HepG2 (cell line): ENCODE measurements at regions not wholly inside any gene's neighbourhood (a gene's known extent, or its start where the extent isn't known, plus 50 kb on each side); places are given as distances from the start of the nearest gene placed in this dataset.

ENCODE experiments used
- ATAC-seq: fragments of 200-7000 bp; cut with Tn5 transposase; 3 replicates; pipeline ENCODE4 v1.9.1; 2020; ENCODE audit warnings: mild to moderate bottlenecking, moderate library complexity
- BruUV-seq: library from RNA; stranded (reverse); fragments of 400-500 nt; replicated peaks from 2 replicates; lab custom pipeline; 2021; lab: Mats Ljungman, UMichigan
- CTCF ChIA-PET: fragments of 300-600 bp; formaldehyde crosslinking; extraction: SDS; loops from one replicate; lab custom pipeline; 2021; ENCODE audit warnings: low total read pairs, inconsistent platforms, low intra/inter-chr PET ratio; lab: Yijun Ruan, JAX
- POLR2A ChIA-PET: fragments of 350-600 bp; sonication (Branson Sonifier 250); formaldehyde crosslinking; loops from one replicate; lab custom pipeline; 2020; ENCODE audit warnings: antibody characterized with exemption, inconsistent platforms; lab: Yijun Ruan, JAX
- DNase-seq: peaks from one replicate; pipeline ENCODE4 v3.0.0-alpha.2; 2015; ENCODE audit warnings: low spot score
- FAIRE-seq: peaks from 3 replicates; lab custom pipeline; 2011; peaks lifted over from hg19 to GRCh38; lab: Jason Lieb, UNC
- H2AFZ ChIP-seq: one replicate; pipeline ENCODE4 v1.6.1; 2011; ENCODE audit warnings: low read length, inconsistent platforms
- H3K27ac ChIP-seq: fragments of 300-600 bp; 3 replicates; pipeline ENCODE4 v1.8.0; 2011; ENCODE audit warnings: mixed run types, mild to moderate bottlenecking, mixed read lengths, low read length, inconsistent platforms; ENCODE audit not compliant: insufficient read depth; ENCODE audit errors: extremely low read length
- H3K27me3 ChIP-seq, 2 experiments: fragments of 200-600 bp in 1 of 2; 2 replicates in 1 of 2; 3 replicates in 1 of 2; pipeline versions ENCODE4 v1.6.0 to v1.8.0; 2011; ENCODE audit warnings: low read length in 2 of 2, mild to moderate bottlenecking in 2 of 2, moderate library complexity in 2 of 2, inconsistent platforms in 1 of 2; ENCODE audit not compliant: insufficient read depth in 2 of 2, control insufficient read depth in 1 of 2
- H3K36me3 ChIP-seq, 2 experiments: fragments of 200-600 bp in 1 of 2; replicated peaks in 1 of 2; 2 replicates in 1 of 2; 3 replicates in 1 of 2; pipeline versions ENCODE4 v1.5.1 to v1.8.0; 2011; ENCODE audit warnings: low read length in 2 of 2, inconsistent platforms in 1 of 2; ENCODE audit not compliant: insufficient read depth in 2 of 2, control insufficient read depth in 1 of 2
- H3K4me1 ChIP-seq: 2 replicates; pipeline ENCODE4 v1.5.1; 2012; ENCODE audit warnings: low read length, inconsistent platforms; ENCODE audit not compliant: insufficient read depth
- H3K4me2 ChIP-seq: 2 replicates; pipeline ENCODE4 v1.6.0; 2011; ENCODE audit warnings: low read depth, low read length, inconsistent platforms
- H3K4me3 ChIP-seq, 3 experiments: fragments of 200-600 bp in 1 of 3; sonication (generic), shearing (Covaris generic) in 1 of 3; replicated peaks in 1 of 3; 2 replicates each; pipeline ENCODE4 v1.5.1; 2011 to 2016; ENCODE audit warnings: low read length in 3 of 3, inconsistent platforms in 2 of 3, low read depth in 2 of 3, mild to moderate bottlenecking in 2 of 3, control low read depth in 1 of 3, mixed read lengths in 1 of 3; ENCODE audit not compliant: insufficient read depth in 1 of 3
- H3K79me2 ChIP-seq: one replicate; pipeline ENCODE4 v1.6.1; 2011; ENCODE audit warnings: low read length, inconsistent platforms; ENCODE audit not compliant: insufficient read depth
- H3K9ac ChIP-seq: 2 replicates; pipeline ENCODE4 v1.6.0; 2011; ENCODE audit warnings: mild to moderate bottlenecking, low read depth, low read length, inconsistent platforms; ENCODE audit not compliant: insufficient read depth
- H3K9me3 ChIP-seq: 2 replicates; pipeline ENCODE4 v1.5.1; 2012; ENCODE audit warnings: mild to moderate bottlenecking, low read length
- H4K20me1 ChIP-seq: 2 replicates; pipeline ENCODE4 v1.6.0; 2011; ENCODE audit warnings: inconsistent platforms, mild to moderate bottlenecking, low read length, moderate library complexity; ENCODE audit not compliant: insufficient read depth
- ARHGAP35 ChIP-seq: sonication (generic); formaldehyde crosslinking; IDR thresholded peaks from 2 replicates; pipeline ENCODE4 v1.9.0; 2022; ENCODE audit warnings: mild to moderate bottlenecking, inconsistent platforms, moderate library complexity, missing genetic modification reagents, borderline replicate concordance
- FOXP4 ChIP-seq: sonication (generic); formaldehyde crosslinking; IDR thresholded peaks from 2 replicates; pipeline ENCODE4 v1.4.0; 2020; ENCODE audit warnings: missing genetic modification reagents
- MLXIP ChIP-seq: sonication (generic); formaldehyde crosslinking; IDR thresholded peaks from 2 replicates; pipeline ENCODE4 v1.9.0; 2021; ENCODE audit warnings: missing genetic modification reagents, borderline replicate concordance
- NFKBIZ ChIP-seq: IDR thresholded peaks from 2 replicates; pipeline ENCODE4 v1.6.1; 2018; ENCODE audit warnings: missing genetic modification reagents, missing compliant biosample characterization
- REL ChIP-seq: sonication (generic); formaldehyde crosslinking; conservative IDR thresholded peaks from 2 replicates; pipeline ENCODE4 v1.8.0; 2022; ENCODE audit warnings: mild to moderate bottlenecking, missing genetic modification reagents, moderate library complexity
- RXRB ChIP-seq: IDR thresholded peaks from 2 replicates; pipeline ENCODE4 v1.6.1; 2016; ENCODE audit warnings: borderline replicate concordance, missing genetic modification reagents, missing compliant biosample characterization
- TMF1 ChIP-seq: sonication (generic); formaldehyde crosslinking; IDR thresholded peaks from 2 replicates; pipeline ENCODE4 v1.8.1; 2022; ENCODE audit warnings: low read depth, missing genetic modification reagents
- UBTF ChIP-seq: sonication (generic); formaldehyde crosslinking; IDR thresholded peaks from 2 replicates; pipeline ENCODE4 v1.4.0; 2020; ENCODE audit warnings: mild to moderate bottlenecking, missing genetic modification reagents
- ZBTB3 ChIP-seq: sonication (generic); formaldehyde crosslinking; IDR thresholded peaks from 2 replicates; pipeline ENCODE4 v1.4.0; 2020; ENCODE audit warnings: low read depth, mild to moderate bottlenecking, moderate library complexity, missing genetic modification reagents, borderline replicate concordance
- WGBS: methylation state at CpG from one replicate; pipeline ENCODE4 v1.1.6; 2017; ENCODE audit warnings: low lambda C conversion rate; 5-methylcytosine and 5-hydroxymethylcytosine counted together
- in situ Hi-C: cut with HindIII; loops from 2 replicates; pipeline ENCODE4 v1.10.0; 2017; ENCODE audit warnings: low pct_unique_long_range_greater_than_20kb; ENCODE audit not compliant: extremely low pct_ligation_motif_present
- intact Hi-C: fragments of 100-400 bp; cut with micrococcal nuclease; formaldehyde crosslinking; loops from one replicate; pipeline ENCODE4 v1.10.0; 2022; ENCODE audit not compliant: unreplicated experiment

GRCh38 chr2:60299179-60299578 lies 254.3 kb downstream of the BCL11A start:
- no peak for DNase-seq
- H3K79me2 ChIP-seq: no peaks in the 10 kb centered on the region
- no peak overlapping the region for H3K9ac ChIP-seq
- intact Hi-C loops: no loop called here
- CTCF ChIA-PET: no interaction called here
- no peak overlapping the region for H3K4me2 ChIP-seq
- no TSS peak for BruUV-seq
- H3K4me1 ChIP-seq: peaks cover 9% of the 10 kb centered on the region
- H4K20me1 ChIP-seq: no peaks in the 10 kb centered on the region
- H3K27ac ChIP-seq: no peak overlapping the region
- FAIRE-seq: no peak
- in situ Hi-C loops: no loop called here
- H3K36me3 ChIP-seq: no peaks in the 10 kb centered on the region
- H2AFZ ChIP-seq: no peak overlapping the region
- H3K27me3 ChIP-seq: no peaks in the 10 kb centered on the region
- no peak for ATAC-seq
- TF ChIP-seq REL (CRISPR knock-in tag): no peak
- TF ChIP-seq ZBTB3 (CRISPR knock-in tag): no peak
- TF ChIP-seq, all 625 proteins: peak for 0
- Histone ChIP-seq H3K4me3 (no peak overlapping the region), H3K9me3 (no peaks in the 10 kb centered on the region)
- POLR2A ChIA-PET: no interaction called here
- 14% methylated on average over 8 of the region's 8 CpGs for WGBS

- BruUV-seq: no TSS peak
- CTCF ChIA-PET: no interaction called here
- no peak for DNase-seq
- no peak for FAIRE-seq
- Histone ChIP-seq H3K4me1 (peaks cover 9% of the 10 kb centered on the region), H4K20me1 (no peaks in the 10 kb centered on the region), H3K4me3 (no peak overlapping the region), H3K27me3 (no peaks in the 10 kb centered on the region), H3K9me3 (no peaks in the 10 kb centered on the region), H3K27ac (no peak overlapping the region), H3K79me2 (no peaks in the 10 kb centered on the region), H3K4me2 (no peak overlapping the region), H3K9ac (no peak overlapping the region), H3K36me3 (no peaks in the 10 kb centered on the region), H2AFZ (no peak overlapping the region)
- no peak for ATAC-seq
- POLR2A ChIA-PET: no interaction called here
- in situ Hi-C loops (no loop called here), intact Hi-C loops (no loop called here)
- WGBS: 63% methylated on average over 20 of the region's 20 CpGs
- TF ChIP-seq UBTF (CRISPR knock-in tag): no peak
- TF ChIP-seq RXRB (CRISPR knock-in tag): no peak
- no peak for TF ChIP-seq NFKBIZ (CRISPR knock-in tag)
- TF ChIP-seq FOXP4 (CRISPR knock-in tag): no peak
- no peak for TF ChIP-seq MLXIP (CRISPR knock-in tag)
- no peak for TF ChIP-seq ARHGAP35
- no peak for TF ChIP-seq TMF1
These were observed 255.3 kb downstream of the BCL11A start for GRCh38 chr2:60298006-60298696.
